Neuronal stem cell (in vitro differentiated cells): ENCODE measurements at regions not wholly inside any gene's neighbourhood (a gene's known extent, or its start where the extent isn't known, plus 50 kb on each side); places are given as distances from the start of the nearest gene placed in this dataset.

Experiments used
- DNase-seq: peaks from one replicate; pipeline ENCODE4 v3.0.0-alpha.2; 2013; ENCODE audit warnings: low spot score
- H2AFZ ChIP-seq: one replicate; pipeline ENCODE4 v1.6.1; 2013; ENCODE audit warnings: mild to moderate bottlenecking, low read length, inconsistent platforms
- H2AK5ac ChIP-seq: 2 replicates; pipeline ENCODE4 v1.6.1; 2013; ENCODE audit warnings: low read depth, mild to moderate bottlenecking, inconsistent platforms, low read length, moderate library complexity, mixed read lengths
- H2BK120ac ChIP-seq: 2 replicates; pipeline ENCODE4 v1.6.1; 2013; ENCODE audit warnings: low read depth, mild to moderate bottlenecking, inconsistent platforms, low read length, moderate library complexity, mixed read lengths
- H2BK12ac ChIP-seq: one replicate; pipeline ENCODE4 v1.6.1; 2013; ENCODE audit warnings: low read length, inconsistent platforms
- H2BK15ac ChIP-seq: 2 replicates; pipeline ENCODE4 v1.6.1; 2013; ENCODE audit warnings: mild to moderate bottlenecking, low read length, inconsistent platforms, mixed read lengths
- H2BK5ac ChIP-seq: one replicate; pipeline ENCODE4 v1.6.1; 2013; ENCODE audit warnings: inconsistent platforms, mild to moderate bottlenecking, low read length, moderate library complexity
- H3K14ac ChIP-seq: one replicate; pipeline ENCODE4 v1.6.1; 2013; ENCODE audit warnings: low read length, inconsistent platforms
- H3K18ac ChIP-seq: 2 replicates; pipeline ENCODE4 v1.6.1; 2013; ENCODE audit warnings: low read length, inconsistent platforms
- H3K23ac ChIP-seq: 2 replicates; pipeline ENCODE4 v1.6.1; 2013; ENCODE audit warnings: low read depth, mild to moderate bottlenecking, mixed read lengths, low read length, inconsistent platforms; ENCODE audit not compliant: poor library complexity
- H3K27ac ChIP-seq: replicated peaks from 3 replicates; pipeline ENCODE4 v1.5.1; 2013; ENCODE audit warnings: low read length, inconsistent platforms
- H3K27me3 ChIP-seq, 3 experiments: 2 replicates each; pipeline ENCODE4 v1.6.1; 2013; ENCODE audit warnings: low read length in 3 of 3, mild to moderate bottlenecking in 2 of 3, inconsistent platforms in 1 of 3, low read depth in 1 of 3, mixed read lengths in 1 of 3, moderate library complexity in 1 of 3; ENCODE audit not compliant: control insufficient read depth in 3 of 3, insufficient read depth in 3 of 3
- H3K36me3 ChIP-seq, 2 donors: replicated peaks in 1 of 2; 2 replicates each; pipeline ENCODE4 v1.6.1; 2013; ENCODE audit warnings: low read length in 2 of 2; ENCODE audit not compliant: control insufficient read depth in 2 of 2, insufficient read depth in 2 of 2
- H3K4ac ChIP-seq: 2 replicates; pipeline ENCODE4 v1.6.1; 2013; ENCODE audit warnings: inconsistent platforms, mild to moderate bottlenecking, low read length, moderate library complexity
- H3K4me1 ChIP-seq, 2 donors: 1 replicate in 1 of 2; 2 replicates in 1 of 2; pipeline ENCODE4 v1.6.1; 2013; ENCODE audit warnings: low read length in 2 of 2, low read depth in 1 of 2; ENCODE audit not compliant: control insufficient read depth in 2 of 2, insufficient read depth in 1 of 2
- H3K4me2 ChIP-seq: one replicate; pipeline ENCODE4 v1.6.1; 2013; ENCODE audit warnings: mild to moderate bottlenecking, low read length, inconsistent platforms; ENCODE audit not compliant: insufficient read depth, poor library complexity, severe bottlenecking
- H3K4me3 ChIP-seq, 2 donors: 2 replicates each; pipeline ENCODE4 v1.5.1; 2013; ENCODE audit warnings: low read length in 2 of 2, mild to moderate bottlenecking in 2 of 2, inconsistent platforms in 1 of 2, moderate library complexity in 1 of 2
- H3K79me1 ChIP-seq: one replicate; pipeline ENCODE4 v1.6.1; 2013; ENCODE audit warnings: low read depth, mild to moderate bottlenecking, inconsistent platforms, low read length, moderate library complexity
- H3K9ac ChIP-seq: one replicate; pipeline ENCODE4 v1.6.1; 2013; ENCODE audit warnings: mild to moderate bottlenecking, low read depth, low read length, inconsistent platforms; ENCODE audit not compliant: poor library complexity
- H3K9me3 ChIP-seq, 2 donors: replicated peaks in 1 of 2; 2 replicates each; pipeline versions ENCODE3 to v1.6.1; 2013; ENCODE audit warnings: low read length in 2 of 2, mild to moderate bottlenecking in 2 of 2, inconsistent platforms in 1 of 2, low read depth in 1 of 2, mixed read lengths in 1 of 2, moderate library complexity in 1 of 2; ENCODE audit not compliant: control insufficient read depth in 2 of 2, insufficient read depth in 1 of 2
- H4K8ac ChIP-seq: one replicate; pipeline ENCODE4 v1.6.1; 2013; ENCODE audit warnings: low read depth, mild to moderate bottlenecking, inconsistent platforms, low read length, moderate library complexity
- H4K91ac ChIP-seq: one replicate; pipeline ENCODE4 v1.6.1; 2013; ENCODE audit warnings: low read length, low read depth, mild to moderate bottlenecking, inconsistent platforms; ENCODE audit not compliant: poor library complexity
- WGBS, 2 donors: extraction: QIAGEN DNeasy Blood & Tissue Kit; methylation state at CpG; one replicate each; pipeline ENCODE4 v1.1.7; 2013; ENCODE audit warnings: missing lambda C conversion rate in 2 of 2, mixed read lengths in 1 of 2; ENCODE audit not compliant: insufficient read length in 2 of 2, insufficient replicate concordance in 1 of 2; ENCODE audit errors: extremely low coverage in 2 of 2; 5-methylcytosine and 5-hydroxymethylcytosine counted together

GRCh38 chr6:165206798-165207197 is 102.6 kb downstream of the C6orf118 start:
- Histone ChIP-seq H3K4me2 (no peak overlapping the region), H3K27ac (no peak overlapping the region), H2BK120ac (no peak overlapping the region), H2BK12ac (no peak overlapping the region), H3K18ac (no peak overlapping the region), H3K4me3 (no peak overlapping the region), H3K9ac (no peak overlapping the region), H3K4ac (no peak overlapping the region), H3K9me3 (no peaks in the 10 kb centered on the region), H2BK5ac (no peak overlapping the region), H2BK15ac (no peak overlapping the region), H4K91ac (no peak overlapping the region), H2AFZ (no peak overlapping the region), H2AK5ac (no peak overlapping the region), H3K27me3 (peaks cover 0 to 4% (median 0%) of the 10 kb centered on the region in 3 experiments), H3K23ac (no peak overlapping the region), H3K14ac (no peak overlapping the region), H3K4me1 (peaks cover 0 to 6% of the 10 kb centered on the region in 2 donors), H3K36me3 (no peaks in the 10 kb centered on the region), H3K79me1 (no peaks in the 10 kb centered on the region), H4K8ac (no peak overlapping the region)
- DNase-seq: no peak
- no CpG with 5 or more reads among the region's 2 CpGs for WGBS, 2 donors

- H3K27me3 ChIP-seq: peaks cover 0 to 4% (median 0%) of the 10 kb centered on the region in 3 experiments
- no peak overlapping the region for H3K4me2 ChIP-seq
- H4K8ac ChIP-seq: no peak overlapping the region
- no CpG with 5 or more reads among the region's 2 CpGs for WGBS, 2 donors
- no peak overlapping the region for H2AFZ ChIP-seq
- peaks cover 0 to 6% of the 10 kb centered on the region in 2 donors for H3K4me1 ChIP-seq
- H2AK5ac ChIP-seq: no peak overlapping the region
- no peaks in the 10 kb centered on the region for H3K79me1 ChIP-seq
- no peak overlapping the region for H3K14ac ChIP-seq
- H3K9me3 ChIP-seq: no peaks in the 10 kb centered on the region
- no peak overlapping the region for H3K23ac ChIP-seq
- H3K18ac ChIP-seq: peak overlapping the region; percentile 67
- no peak overlapping the region for H3K9ac ChIP-seq
- no peaks in the 10 kb centered on the region for H3K36me3 ChIP-seq
- H3K4ac ChIP-seq: no peak overlapping the region
- H2BK12ac ChIP-seq: no peak overlapping the region
- H4K91ac ChIP-seq: no peak overlapping the region
- H3K27ac ChIP-seq: no peak overlapping the region
- no peak overlapping the region for H2BK5ac ChIP-seq
- no peak overlapping the region for H3K4me3 ChIP-seq
- no peak overlapping the region for H2BK120ac ChIP-seq
- DNase-seq: no peak
- no peak overlapping the region for H2BK15ac ChIP-seq
Measured at GRCh38 chr6:165205632-165206031, 103.8 kb downstream of the C6orf118 start.

GRCh38 chr6:165204807-165205545 is 104.4 kb downstream of the C6orf118 start:
- no peaks in the 10 kb centered on the region for H3K36me3 ChIP-seq
- H2AFZ ChIP-seq: no peak overlapping the region
- no peak overlapping the region for H3K4me3 ChIP-seq
- peak; percentile 6 for DNase-seq
- H2BK5ac ChIP-seq: no peak overlapping the region
- no peak overlapping the region for H2AK5ac ChIP-seq
- no peak overlapping the region for H3K18ac ChIP-seq
- no CpG with 5 or more reads among the region's 2 CpGs for WGBS, 2 donors
- H3K14ac ChIP-seq: no peak overlapping the region
- H3K9me3 ChIP-seq: no peaks in the 10 kb centered on the region
- H3K4me2 ChIP-seq: no peak overlapping the region
- no peak overlapping the region for H4K91ac ChIP-seq
- H3K23ac ChIP-seq: no peak overlapping the region
- H3K4me1 ChIP-seq: peaks cover 0 to 6% of the 10 kb centered on the region in 2 donors
- no peaks in the 10 kb centered on the region for H3K79me1 ChIP-seq
- no peak overlapping the region for H2BK120ac ChIP-seq
- H3K4ac ChIP-seq: no peak overlapping the region
- no peak overlapping the region for H3K27ac ChIP-seq
- no peak overlapping the region for H2BK12ac ChIP-seq
- H4K8ac ChIP-seq: no peak overlapping the region
- H3K27me3 ChIP-seq: peaks cover 0 to 4% (median 0%) of the 10 kb centered on the region in 3 experiments
- H3K9ac ChIP-seq: no peak overlapping the region
- H2BK15ac ChIP-seq: no peak overlapping the region

DNA sequence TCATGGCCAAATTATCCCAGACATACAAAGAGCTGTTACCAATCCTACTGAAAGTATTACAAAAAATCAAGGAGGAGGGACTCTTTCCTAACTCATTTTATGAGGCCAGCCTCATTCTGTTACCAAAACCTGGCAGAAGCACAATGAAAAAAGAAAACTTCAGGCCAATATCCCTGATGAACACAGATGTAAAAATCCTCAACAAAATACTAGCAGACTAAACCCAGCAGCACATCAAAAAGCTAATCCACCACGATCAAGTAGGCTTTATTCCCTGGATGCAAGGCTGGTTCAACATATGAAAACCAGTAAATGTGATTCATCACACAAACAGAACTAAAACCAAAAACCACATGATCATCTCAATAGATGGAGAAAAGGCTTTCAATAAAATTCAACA is 109.2 kb downstream of the C6orf118 start:
- Histone ChIP-seq H3K4me3 (no peak overlapping the region), H2BK120ac (no peak overlapping the region), H3K36me3 (no peaks in the 10 kb centered on the region), H4K8ac (no peak overlapping the region), H3K23ac (no peak overlapping the region), H2BK5ac (no peak overlapping the region), H3K9ac (no peak overlapping the region), H2BK12ac (no peak overlapping the region), H3K9me3 (peaks cover 2 to 5% of the 10 kb centered on the region in 2 donors), H4K91ac (no peak overlapping the region), H3K27me3 (no peaks in the 10 kb centered on the region), H3K4me1 (peaks cover 0 to 3% of the 10 kb centered on the region in 2 donors), H2BK15ac (no peak overlapping the region), H2AFZ (no peak overlapping the region), H3K4ac (no peak overlapping the region), H3K79me1 (no peaks in the 10 kb centered on the region), H3K18ac (no peak overlapping the region), H2AK5ac (no peak overlapping the region), H3K27ac (no peak overlapping the region), H3K4me2 (no peak overlapping the region), H3K14ac (no peak overlapping the region)
- no peak for DNase-seq
- WGBS, 2 donors: no CpG with 5 or more reads among the region's 1 CpG
